Peyer's patch (tissue), 4 donors: ENCODE measurements at regions not wholly inside any gene's neighbourhood (a gene's known extent, or its start where the extent isn't known, plus 50 kb on each side); places are given as distances from the start of the nearest gene placed in this dataset.

ENCODE experiments used
- DNase-seq, 3 donors: peaks; one replicate each; pipeline ENCODE4 v3.0.0-alpha.2; 2017 to 2019
- H3K27ac ChIP-seq, 4 donors: fragments of 200-600 bp; sonication (generic); one replicate each; pipeline ENCODE4 v1.5.1; 2016 to 2019
- H3K27me3 ChIP-seq, 2 donors: fragments of 200-600 bp; sonication (generic); one replicate each; pipeline ENCODE4 v1.5.1; 2019
- H3K36me3 ChIP-seq, 3 donors: fragments of 200-600 bp; sonication (generic); one replicate each; pipeline ENCODE4 v1.5.1; 2016 to 2019
- H3K4me1 ChIP-seq, 4 donors: fragments of 200-600 bp; sonication (generic); one replicate each; pipeline ENCODE4 v1.5.1; 2016 to 2019
- H3K4me3 ChIP-seq, 4 donors: fragments of 200-600 bp; sonication (generic); 1 replicate in 3 of 4; 2 replicates in 1 of 4; pipeline ENCODE4 v1.5.1; 2016 to 2019; ENCODE audit warnings: mild to moderate bottlenecking in 1 of 4
- H3K9me3 ChIP-seq, 4 donors: fragments of 200-600 bp; sonication (generic); one replicate each; pipeline ENCODE4 v1.5.1; 2016 to 2019; ENCODE audit warnings: mild to moderate bottlenecking in 1 of 4
- POLR2A ChIP-seq, 2 donors: fragments of 450-650 bp; IDR thresholded peaks; one replicate each; pipeline ENCODE4 v1.5.1; 2017; ENCODE audit warnings: antibody characterized with exemption in 2 of 2, mild to moderate bottlenecking in 2 of 2, moderate library complexity in 2 of 2
- TF ChIP-seq, protein P1 (sequence below), 6 experiments: fragments of 450-650 bp in 4 of 6; fragments of 200-600 bp in 2 of 6; sonication (generic) in 1 of 6; IDR thresholded peaks; one replicate each; pipeline ENCODE4 v1.5.1; 2017 to 2019; ENCODE audit warnings: antibody characterized with exemption in 6 of 6, mild to moderate bottlenecking in 3 of 6, moderate library complexity in 1 of 6

DNA sequence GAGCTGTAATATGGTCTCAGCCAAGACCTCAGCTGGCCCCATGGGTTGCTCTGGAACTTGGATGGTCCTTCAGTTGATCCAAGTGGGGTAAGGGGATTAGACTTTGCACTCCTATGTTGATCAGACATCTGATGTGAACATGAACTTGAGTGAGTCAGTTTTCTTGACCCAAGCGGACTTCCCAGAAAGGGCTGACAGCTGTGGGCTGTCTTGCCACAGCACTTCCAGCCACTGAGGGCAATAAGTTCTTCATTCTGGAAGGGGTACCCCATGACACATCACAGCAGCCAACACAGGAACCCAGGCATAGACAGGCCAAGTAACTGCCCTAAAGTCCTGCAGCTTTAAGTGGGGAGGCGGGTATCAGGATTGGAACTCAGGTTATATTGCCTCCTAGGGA lies 93.9 kb upstream of the USP24 start:
- no peak for TF ChIP-seq POLR2A (IDR thresholded peaks at IDR 0.05)
- TF ChIP-seq, protein P1, sequence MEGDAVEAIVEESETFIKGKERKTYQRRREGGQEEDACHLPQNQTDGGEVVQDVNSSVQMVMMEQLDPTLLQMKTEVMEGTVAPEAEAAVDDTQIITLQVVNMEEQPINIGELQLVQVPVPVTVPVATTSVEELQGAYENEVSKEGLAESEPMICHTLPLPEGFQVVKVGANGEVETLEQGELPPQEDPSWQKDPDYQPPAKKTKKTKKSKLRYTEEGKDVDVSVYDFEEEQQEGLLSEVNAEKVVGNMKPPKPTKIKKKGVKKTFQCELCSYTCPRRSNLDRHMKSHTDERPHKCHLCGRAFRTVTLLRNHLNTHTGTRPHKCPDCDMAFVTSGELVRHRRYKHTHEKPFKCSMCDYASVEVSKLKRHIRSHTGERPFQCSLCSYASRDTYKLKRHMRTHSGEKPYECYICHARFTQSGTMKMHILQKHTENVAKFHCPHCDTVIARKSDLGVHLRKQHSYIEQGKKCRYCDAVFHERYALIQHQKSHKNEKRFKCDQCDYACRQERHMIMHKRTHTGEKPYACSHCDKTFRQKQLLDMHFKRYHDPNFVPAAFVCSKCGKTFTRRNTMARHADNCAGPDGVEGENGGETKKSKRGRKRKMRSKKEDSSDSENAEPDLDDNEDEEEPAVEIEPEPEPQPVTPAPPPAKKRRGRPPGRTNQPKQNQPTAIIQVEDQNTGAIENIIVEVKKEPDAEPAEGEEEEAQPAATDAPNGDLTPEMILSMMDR (IDR thresholded peaks at IDR 0.05): no peak
- no peaks in the 10 kb centered on the region for H3K36me3 ChIP-seq
- no peaks in the 10 kb centered on the region for H3K9me3 ChIP-seq
- no peak overlapping the region for H3K4me3 ChIP-seq
- DNase-seq: no peak
- no peak overlapping the region for H3K27ac ChIP-seq
- no peaks in the 10 kb centered on the region for H3K4me1 ChIP-seq
- no peaks in the 10 kb centered on the region for H3K27me3 ChIP-seq

DNA sequence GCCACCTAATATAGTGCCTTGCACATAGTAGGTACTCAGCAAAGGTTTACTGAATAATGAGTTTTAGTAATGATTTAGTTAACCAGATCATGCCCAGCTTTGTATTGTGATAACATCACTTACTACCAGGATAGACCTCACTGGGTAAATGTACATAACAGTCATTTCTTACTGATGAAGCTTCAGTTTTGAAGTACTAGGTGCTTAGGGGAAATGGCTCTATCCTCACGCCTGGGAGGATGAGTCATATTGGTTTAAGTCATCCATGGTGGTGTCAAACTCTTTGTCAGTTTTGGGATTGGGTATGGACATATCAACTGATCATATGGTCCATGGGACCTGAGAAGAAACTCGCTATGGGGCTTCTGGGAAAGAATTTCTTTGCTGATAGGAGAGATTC lies 90.6 kb upstream of the USP24 start:
- H3K36me3 ChIP-seq: no peaks in the 10 kb centered on the region
- H3K4me3 ChIP-seq: no peak overlapping the region
- no peak for DNase-seq
- H3K27me3 ChIP-seq: no peaks in the 10 kb centered on the region
- H3K27ac ChIP-seq: no peak overlapping the region
- H3K4me1 ChIP-seq: no peaks in the 10 kb centered on the region
- TF ChIP-seq, protein P1 (IDR thresholded peaks at IDR 0.05): no peak
- TF ChIP-seq POLR2A (IDR thresholded peaks at IDR 0.05): no peak
- no peaks in the 10 kb centered on the region for H3K9me3 ChIP-seq

DNA sequence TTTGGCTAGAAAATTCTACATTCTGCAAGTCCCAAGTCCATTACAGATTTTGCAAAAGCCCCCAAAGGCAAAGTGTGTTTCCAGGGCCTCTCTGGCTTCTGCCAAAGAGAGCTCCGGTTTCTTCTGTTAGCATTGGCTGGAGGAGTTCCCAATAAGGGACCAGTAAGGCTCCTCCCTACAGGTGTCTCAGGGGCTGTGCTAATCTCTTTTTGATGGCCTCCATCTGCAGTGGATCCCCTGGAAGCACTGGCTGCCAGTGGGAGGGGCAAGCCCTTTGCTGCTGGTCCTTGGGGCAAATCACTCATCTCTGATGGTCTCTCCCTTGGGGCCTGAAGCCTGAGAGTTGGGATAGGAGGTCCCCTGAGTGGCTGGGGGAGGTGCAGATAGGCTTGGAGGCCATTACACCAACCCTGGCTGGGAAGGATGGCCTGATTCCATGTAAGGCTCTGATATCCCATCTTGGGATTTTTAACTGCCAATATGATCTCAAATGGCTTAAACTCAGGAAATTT lies 89.1 kb upstream of the USP24 start:
- Histone ChIP-seq H3K4me3 (no peak overlapping the region), H3K36me3 (no peaks in the 10 kb centered on the region), H3K27ac (no peak overlapping the region), H3K4me1 (no peaks in the 10 kb centered on the region), H3K27me3 (no peaks in the 10 kb centered on the region), H3K9me3 (no peaks in the 10 kb centered on the region)
- no peak for DNase-seq
- no peak for TF ChIP-seq POLR2A (IDR thresholded peaks at IDR 0.05)
- TF ChIP-seq, protein P1 (IDR thresholded peaks at IDR 0.05): no peak

DNA sequence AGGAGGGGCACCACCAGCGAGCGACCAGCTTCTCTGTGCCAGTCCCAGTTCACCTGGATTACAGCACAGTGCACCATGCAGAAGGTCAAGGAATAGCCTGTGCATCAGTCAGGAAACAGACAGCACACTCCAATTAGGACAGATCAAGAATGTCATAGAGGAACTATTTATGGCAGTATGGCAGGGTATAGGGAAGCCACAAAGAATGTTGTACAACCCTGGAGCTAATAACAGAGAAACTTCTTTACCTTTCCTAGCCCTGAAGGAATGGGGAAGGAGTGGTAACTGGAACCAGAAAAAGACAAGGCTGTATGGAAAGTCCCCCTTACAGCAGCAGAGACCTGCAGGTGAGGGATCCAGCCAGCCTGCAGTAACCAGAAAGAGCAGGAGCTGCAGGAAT lies 87.8 kb upstream of the USP24 start:
- TF ChIP-seq POLR2A (IDR thresholded peaks at IDR 0.05): no peak
- TF ChIP-seq, protein P1 (IDR thresholded peaks at IDR 0.05): no peak
- H3K4me3 ChIP-seq: no peak overlapping the region

DNA sequence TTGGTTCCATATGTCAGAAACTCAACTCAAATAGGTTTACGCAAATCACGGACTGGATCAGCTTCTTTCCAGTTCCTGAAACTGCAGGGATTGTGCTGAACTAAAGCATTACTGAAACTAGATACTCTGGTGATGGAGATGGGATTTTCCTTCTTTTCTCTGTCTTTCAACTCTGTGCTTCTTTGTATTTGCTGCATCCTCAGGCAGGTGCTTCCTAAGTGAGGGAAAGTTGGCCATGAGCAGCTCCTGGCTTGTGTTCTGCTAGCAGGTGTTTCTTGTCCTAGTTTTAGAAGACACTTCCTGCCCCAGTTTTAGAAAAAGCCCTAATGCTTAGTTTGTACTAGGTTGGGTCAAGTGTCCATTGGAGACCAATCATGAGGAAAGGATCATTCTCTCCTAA lies 86.7 kb upstream of the USP24 start:
- no peaks in the 10 kb centered on the region for H3K9me3 ChIP-seq
- H3K4me1 ChIP-seq: no peaks in the 10 kb centered on the region
- no peak for DNase-seq
- no peaks in the 10 kb centered on the region for H3K27me3 ChIP-seq
- no peaks in the 10 kb centered on the region for H3K36me3 ChIP-seq
- TF ChIP-seq POLR2A (IDR thresholded peaks at IDR 0.05): no peak
- TF ChIP-seq, protein P1 (IDR thresholded peaks at IDR 0.05): no peak
- no peak overlapping the region for H3K27ac ChIP-seq
- H3K4me3 ChIP-seq: no peak overlapping the region

More for the DNA sequence above, 87.8 kb upstream of the USP24 start:
- no peaks in the 10 kb centered on the region for H3K36me3 ChIP-seq
- no peaks in the 10 kb centered on the region for H3K4me1 ChIP-seq
- no peak for DNase-seq
- no peak overlapping the region for H3K27ac ChIP-seq
- no peaks in the 10 kb centered on the region for H3K27me3 ChIP-seq
- H3K9me3 ChIP-seq: no peaks in the 10 kb centered on the region

DNA sequence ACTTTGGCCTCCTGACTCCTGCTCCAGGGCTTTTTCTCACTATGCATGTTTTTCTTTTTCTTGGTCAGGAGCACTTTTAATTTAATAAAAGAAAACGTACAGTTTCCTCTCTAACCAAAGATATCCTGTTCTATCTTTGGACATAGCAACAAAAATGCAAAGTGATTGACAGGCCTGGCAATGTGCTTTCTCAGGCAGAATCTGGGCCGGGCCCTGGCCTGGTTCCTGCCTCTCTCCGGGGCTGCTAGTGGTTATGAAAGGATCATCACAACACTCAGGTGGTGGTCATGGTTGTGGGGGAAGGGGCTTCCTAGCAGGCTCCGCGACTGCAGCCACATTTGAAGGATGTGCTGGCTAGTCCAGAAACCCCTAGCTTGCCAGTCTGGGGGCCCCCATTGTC lies 85.8 kb upstream of the USP24 start:
- Histone ChIP-seq H3K4me3 (no peak overlapping the region), H3K4me1 (no peaks in the 10 kb centered on the region), H3K9me3 (no peaks in the 10 kb centered on the region), H3K36me3 (no peaks in the 10 kb centered on the region), H3K27me3 (no peaks in the 10 kb centered on the region), H3K27ac (no peak overlapping the region)
- DNase-seq: no peak
- no peak for TF ChIP-seq POLR2A (IDR thresholded peaks at IDR 0.05)
- TF ChIP-seq, protein P1 (IDR thresholded peaks at IDR 0.05): no peak
